Chondrocyte (in vitro differentiated cells): ENCODE measurements at regions not wholly inside any gene's neighbourhood (a gene's known extent, or its start where the extent isn't known, plus 50 kb on each side); places are given as distances from the start of the nearest gene placed in this dataset.

Experiments used
- DNase-seq: peaks from one replicate; pipeline ENCODE4 v3.0.0; 2021; ENCODE audit warnings: mixed read lengths, low spot score
- H3K27ac Mint-ChIP-seq: one replicate; pipeline ENCODE4 v1.8.0; 2021; ENCODE audit warnings: mild to moderate bottlenecking, moderate library complexity, mixed read lengths; ENCODE audit not compliant: unreplicated experiment
- H3K27me3 Mint-ChIP-seq: 2 replicates; pipeline ENCODE4 v1.8.0; 2021; ENCODE audit warnings: low read depth, mixed read lengths
- H3K36me3 Mint-ChIP-seq: 2 replicates; pipeline ENCODE4 v1.8.0; 2021; ENCODE audit warnings: low read depth, mixed read lengths
- H3K4me1 Mint-ChIP-seq: 2 replicates; pipeline ENCODE4 v1.8.0; 2021; ENCODE audit warnings: low read depth, mild to moderate bottlenecking, mixed read lengths
- H3K4me3 Mint-ChIP-seq: one replicate; pipeline ENCODE4 v1.8.0; 2021; ENCODE audit warnings: mild to moderate bottlenecking, moderate library complexity, mixed read lengths; ENCODE audit not compliant: unreplicated experiment
- H3K9me3 Mint-ChIP-seq: 2 replicates; pipeline ENCODE4 v1.8.0; 2021; ENCODE audit warnings: low read depth, mixed read lengths
- TF ChIP-seq, protein P1 (sequence below): fragments of 200-600 bp; sonication (generic); IDR thresholded peaks from 2 replicates; pipeline ENCODE4 v1.5.0; 2021; ENCODE audit warnings: antibody characterized with exemption, mild to moderate bottlenecking, moderate library complexity

DNA sequence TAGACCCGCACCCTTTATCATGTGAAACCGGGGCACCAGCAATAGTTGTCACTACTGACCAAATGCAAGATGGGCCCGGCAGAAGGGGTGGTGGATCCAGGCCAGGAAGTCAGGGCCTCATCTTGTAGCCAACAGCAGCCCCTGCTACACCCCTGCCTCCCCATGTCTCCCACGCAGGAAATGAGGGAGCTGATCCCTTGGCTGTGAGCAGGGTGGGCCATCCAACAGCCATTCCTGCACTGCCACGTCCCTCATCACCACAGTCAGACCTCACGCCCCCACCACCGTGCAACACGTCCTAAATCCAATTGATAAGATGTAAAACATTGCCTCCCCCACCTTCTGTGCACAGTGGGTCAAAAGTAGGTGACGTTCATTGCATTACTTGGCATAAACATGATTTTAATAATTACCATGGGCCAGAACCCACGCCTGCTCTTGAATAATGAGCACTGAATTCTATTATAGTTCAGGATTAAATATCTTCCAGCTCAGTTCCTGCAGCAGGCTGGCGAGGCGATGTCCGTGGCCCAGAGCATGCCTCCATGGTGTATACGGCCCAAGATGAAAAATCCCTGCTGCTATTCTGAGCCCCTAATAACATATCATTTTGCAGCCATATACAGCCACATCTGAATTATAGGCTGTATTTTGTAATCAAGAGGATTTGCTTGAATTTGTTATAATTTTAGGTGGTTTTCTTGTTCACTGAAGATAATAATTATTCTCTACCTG lies 1373.8 kb downstream of the BRD1 start:
- Mint-ChIP-seq H3K36me3 (no peaks in the 10 kb centered on the region), H3K4me1 (peaks cover 15% of the 10 kb centered on the region), H3K4me3 (no peak overlapping the region), H3K9me3 (no peaks in the 10 kb centered on the region), H3K27me3 (no peaks in the 10 kb centered on the region), H3K27ac (no peak overlapping the region)
- TF ChIP-seq, protein P1, sequence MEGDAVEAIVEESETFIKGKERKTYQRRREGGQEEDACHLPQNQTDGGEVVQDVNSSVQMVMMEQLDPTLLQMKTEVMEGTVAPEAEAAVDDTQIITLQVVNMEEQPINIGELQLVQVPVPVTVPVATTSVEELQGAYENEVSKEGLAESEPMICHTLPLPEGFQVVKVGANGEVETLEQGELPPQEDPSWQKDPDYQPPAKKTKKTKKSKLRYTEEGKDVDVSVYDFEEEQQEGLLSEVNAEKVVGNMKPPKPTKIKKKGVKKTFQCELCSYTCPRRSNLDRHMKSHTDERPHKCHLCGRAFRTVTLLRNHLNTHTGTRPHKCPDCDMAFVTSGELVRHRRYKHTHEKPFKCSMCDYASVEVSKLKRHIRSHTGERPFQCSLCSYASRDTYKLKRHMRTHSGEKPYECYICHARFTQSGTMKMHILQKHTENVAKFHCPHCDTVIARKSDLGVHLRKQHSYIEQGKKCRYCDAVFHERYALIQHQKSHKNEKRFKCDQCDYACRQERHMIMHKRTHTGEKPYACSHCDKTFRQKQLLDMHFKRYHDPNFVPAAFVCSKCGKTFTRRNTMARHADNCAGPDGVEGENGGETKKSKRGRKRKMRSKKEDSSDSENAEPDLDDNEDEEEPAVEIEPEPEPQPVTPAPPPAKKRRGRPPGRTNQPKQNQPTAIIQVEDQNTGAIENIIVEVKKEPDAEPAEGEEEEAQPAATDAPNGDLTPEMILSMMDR, result no peak
- no peak for DNase-seq

DNA sequence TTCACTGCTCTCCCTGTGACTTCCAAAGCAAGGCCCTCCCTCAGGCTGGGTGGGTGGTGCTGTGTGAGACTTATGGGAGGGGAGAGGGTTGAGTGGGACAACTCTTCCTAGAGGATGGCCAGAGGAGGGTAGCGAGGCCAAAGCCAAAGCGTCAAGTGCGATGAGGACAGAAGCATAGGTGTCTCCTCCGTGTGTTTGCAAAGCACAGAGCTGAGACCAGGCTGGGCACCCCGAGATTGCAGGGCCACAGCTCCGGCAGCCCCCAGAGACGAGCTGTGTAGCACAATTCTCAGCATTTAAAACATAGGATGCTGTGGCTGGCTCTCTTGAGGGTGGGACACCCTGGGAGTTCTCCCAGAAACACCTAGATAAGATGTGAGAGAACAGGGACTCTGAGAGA lies 1374.5 kb downstream of the BRD1 start:
- DNase-seq, result no peak
- TF ChIP-seq, protein P1, result no peak
- Mint-ChIP-seq H3K27ac (no peak overlapping the region), H3K27me3 (no peaks in the 10 kb centered on the region), H3K36me3 (no peaks in the 10 kb centered on the region), H3K4me3 (no peak overlapping the region), H3K9me3 (no peaks in the 10 kb centered on the region), H3K4me1 (peaks cover 15% of the 10 kb centered on the region)

DNA sequence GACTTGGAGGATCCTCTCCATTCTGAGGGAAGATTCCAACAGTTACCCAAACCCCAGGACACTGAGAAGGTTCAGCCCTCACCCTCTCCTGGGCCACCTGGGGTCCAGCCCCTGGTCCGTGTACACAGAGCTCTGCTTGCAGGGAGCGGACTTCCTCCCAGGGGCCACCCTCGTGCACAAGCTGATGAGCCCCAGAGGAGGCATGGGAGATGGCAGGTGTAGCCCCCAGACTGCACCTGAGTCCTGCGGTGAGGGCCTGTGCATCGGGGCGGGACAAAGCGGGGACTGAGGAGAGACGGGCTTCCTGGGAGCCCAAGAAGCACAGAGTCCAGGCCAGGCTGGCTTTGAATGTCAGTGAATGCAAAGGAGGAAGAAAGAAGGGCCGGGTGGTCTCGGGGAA lies 1374.9 kb downstream of the BRD1 start:
- no peaks in the 10 kb centered on the region for H3K9me3 Mint-ChIP-seq
- H3K36me3 Mint-ChIP-seq, result no peaks in the 10 kb centered on the region
- TF ChIP-seq, protein P1, result no peak

GRCh38 chr22:48451891-48452290 lies 1375.8 kb downstream of the BRD1 start:
- peaks cover 15% of the 10 kb centered on the region for H3K4me1 Mint-ChIP-seq
- H3K4me3 Mint-ChIP-seq, result no peak overlapping the region
- no peaks in the 10 kb centered on the region for H3K27me3 Mint-ChIP-seq
- TF ChIP-seq, protein P1, result no peak
- no peak overlapping the region for H3K27ac Mint-ChIP-seq
- no peaks in the 10 kb centered on the region for H3K9me3 Mint-ChIP-seq
- no peak for DNase-seq
- no peaks in the 10 kb centered on the region for H3K36me3 Mint-ChIP-seq

More for the DNA sequence above, 1374.9 kb downstream of the BRD1 start:
- no peak for DNase-seq
- Mint-ChIP-seq H3K27ac (no peak overlapping the region), H3K27me3 (no peaks in the 10 kb centered on the region), H3K4me1 (peaks cover 15% of the 10 kb centered on the region), H3K4me3 (no peak overlapping the region)

DNA sequence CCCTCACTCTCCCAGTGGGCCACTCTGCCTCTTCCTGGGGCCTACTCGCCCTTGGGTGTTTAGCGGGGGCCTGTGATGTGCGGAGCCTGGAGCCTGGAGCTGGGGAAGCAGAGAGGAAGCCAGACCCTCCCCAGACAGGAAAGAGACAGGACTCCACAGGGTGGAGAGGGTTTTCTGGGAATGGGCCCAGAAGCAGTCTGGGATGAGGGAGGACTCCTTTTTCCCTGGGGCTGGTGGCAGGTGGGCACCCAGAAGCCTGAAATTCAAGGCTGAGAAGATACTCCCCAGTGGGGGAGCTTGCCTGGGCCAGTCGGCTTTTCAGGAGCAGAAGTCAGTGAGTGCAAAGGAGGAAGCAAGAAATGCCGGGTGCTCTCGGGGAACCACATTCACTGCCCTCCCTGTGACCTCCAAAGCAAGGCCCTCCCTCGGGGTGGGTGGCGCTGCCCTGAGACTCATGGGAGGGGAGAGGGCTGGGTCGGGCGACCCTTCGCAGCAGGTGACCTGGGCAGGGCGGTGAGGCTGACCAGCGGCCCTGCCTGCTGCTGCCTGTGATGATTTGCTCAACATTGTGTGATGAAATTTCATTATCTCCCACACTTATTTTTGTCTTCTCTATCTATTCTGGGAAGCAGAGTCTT lies 1377.4 kb downstream of the BRD1 start:
- Mint-ChIP-seq H3K9me3 (no peaks in the 10 kb centered on the region), H3K27me3 (no peaks in the 10 kb centered on the region), H3K27ac (peak overlapping the region; percentile 34), H3K4me1 (peaks cover 12% of the 10 kb centered on the region), H3K36me3 (no peaks in the 10 kb centered on the region), H3K4me3 (no peak overlapping the region)
- no peak for DNase-seq
- TF ChIP-seq, protein P1, result no peak
